IPS DF 6.9 (cell line): ENCODE measurements at regions not wholly inside any gene's neighbourhood (a gene's known extent, or its start where the extent isn't known, plus 50 kb on each side); places are given as distances from the start of the nearest gene placed in this dataset.

ENCODE experiments used
- DNase-seq: peaks from one replicate; pipeline ENCODE4 v3.0.0-alpha.2; 2013; ENCODE audit warnings: low read depth, low spot score
- H3K27ac ChIP-seq: one replicate; pipeline ENCODE4 v1.5.1; 2013; ENCODE audit warnings: low read length, control low read depth
- H3K27me3 ChIP-seq: 2 replicates; pipeline ENCODE4 v1.6.1; 2013; ENCODE audit warnings: mild to moderate bottlenecking, low read length; ENCODE audit not compliant: control insufficient read depth, insufficient read depth
- H3K36me3 ChIP-seq: 2 replicates; pipeline ENCODE4 v1.6.1; 2013; ENCODE audit warnings: low read length; ENCODE audit not compliant: control insufficient read depth, insufficient read depth
- H3K4me1 ChIP-seq: 2 replicates; pipeline ENCODE4 v1.6.1; 2013; ENCODE audit warnings: low read length; ENCODE audit not compliant: control insufficient read depth, insufficient read depth
- H3K4me3 ChIP-seq: 2 replicates; pipeline ENCODE4 v1.5.1; 2013; ENCODE audit warnings: mild to moderate bottlenecking, low read length
- H3K9me3 ChIP-seq: 2 replicates; pipeline ENCODE4 v1.6.1; 2013; ENCODE audit warnings: low read length, inconsistent platforms; ENCODE audit not compliant: control insufficient read depth, insufficient read depth
- WGBS: extraction: QIAGEN DNeasy Blood & Tissue Kit; methylation state at CpG from one replicate; pipeline ENCODE4 v1.1.7; 2013; ENCODE audit warnings: mixed read lengths, missing lambda C conversion rate; ENCODE audit not compliant: insufficient read length, insufficient coverage; 5-methylcytosine and 5-hydroxymethylcytosine counted together

- WGBS: no CpG with 5 or more reads among the region's 1 CpG
- H3K27ac ChIP-seq: no peak overlapping the region
- H3K4me3 ChIP-seq: no peak overlapping the region
- no peaks in the 10 kb centered on the region for H3K9me3 ChIP-seq
- H3K36me3 ChIP-seq: no peaks in the 10 kb centered on the region
- no peaks in the 10 kb centered on the region for H3K4me1 ChIP-seq
- DNase-seq: no peak
- H3K27me3 ChIP-seq: no peaks in the 10 kb centered on the region
Measured at GRCh38 chr7:18151422-18151821, 123.8 kb upstream of the PRPS1L1 start.

GRCh38 chr7:18153183-18153748, 125.6 kb upstream of the PRPS1L1 start:
- no CpG with 5 or more reads among the region's 6 CpGs for WGBS

GRCh38 chr7:18154726-18155125, 127.1 kb upstream of the PRPS1L1 start:
- Histone ChIP-seq H3K36me3 (no peaks in the 10 kb centered on the region), H3K27ac (no peak overlapping the region), H3K4me1 (no peaks in the 10 kb centered on the region), H3K27me3 (no peaks in the 10 kb centered on the region), H3K9me3 (no peaks in the 10 kb centered on the region), H3K4me3 (no peak overlapping the region)
- no peak for DNase-seq
- WGBS: no CpG with 5 or more reads among the region's 5 CpGs

More at GRCh38 chr7:18153183-18153748, 125.6 kb upstream of the PRPS1L1 start:
- Histone ChIP-seq H3K27me3 (no peaks in the 10 kb centered on the region), H3K36me3 (no peaks in the 10 kb centered on the region), H3K4me3 (no peak overlapping the region), H3K27ac (no peak overlapping the region), H3K4me1 (no peaks in the 10 kb centered on the region), H3K9me3 (no peaks in the 10 kb centered on the region)
- no peak for DNase-seq

GRCh38 chr7:18157233-18157632, 129.6 kb upstream of the PRPS1L1 start:
- H3K9me3 ChIP-seq: no peaks in the 10 kb centered on the region
- WGBS: no CpG with 5 or more reads among the region's 1 CpG

GRCh38 chr7:18162657-18163056, 135.0 kb upstream of the PRPS1L1 start:
- Histone ChIP-seq H3K4me3 (no peak overlapping the region), H3K9me3 (no peaks in the 10 kb centered on the region), H3K4me1 (no peaks in the 10 kb centered on the region), H3K36me3 (no peaks in the 10 kb centered on the region), H3K27ac (no peak overlapping the region), H3K27me3 (no peaks in the 10 kb centered on the region)
- DNase-seq: no peak
- WGBS: no CpG with 5 or more reads among the region's 1 CpG

More at GRCh38 chr7:18157233-18157632, 129.6 kb upstream of the PRPS1L1 start:
- Histone ChIP-seq H3K27me3 (no peaks in the 10 kb centered on the region), H3K4me1 (no peaks in the 10 kb centered on the region), H3K27ac (no peak overlapping the region), H3K4me3 (no peak overlapping the region), H3K36me3 (no peaks in the 10 kb centered on the region)
- no peak for DNase-seq

- no peak overlapping the region for H3K27ac ChIP-seq
- H3K36me3 ChIP-seq: no peaks in the 10 kb centered on the region
- no peaks in the 10 kb centered on the region for H3K9me3 ChIP-seq
- no peak for DNase-seq
- H3K4me3 ChIP-seq: no peak overlapping the region
- H3K27me3 ChIP-seq: no peaks in the 10 kb centered on the region
- H3K4me1 ChIP-seq: no peaks in the 10 kb centered on the region
- no CpG with 5 or more reads among the region's 3 CpGs for WGBS
Measured at GRCh38 chr7:18163091-18163490, 135.4 kb upstream of the PRPS1L1 start.

- Histone ChIP-seq H3K4me3 (no peak overlapping the region), H3K9me3 (no peaks in the 10 kb centered on the region), H3K27me3 (no peaks in the 10 kb centered on the region), H3K27ac (no peak overlapping the region), H3K4me1 (no peaks in the 10 kb centered on the region), H3K36me3 (no peaks in the 10 kb centered on the region)
- no peak for DNase-seq
- WGBS: no CpG with 5 or more reads among the region's 1 CpG
Measured at GRCh38 chr7:18165166-18165565, 137.5 kb upstream of the PRPS1L1 start.

GRCh38 chr7:18166002-18166401, 138.4 kb upstream of the PRPS1L1 start:
- DNase-seq: no peak

GRCh38 chr7:18167815-18168214, 140.2 kb upstream of the PRPS1L1 start:
- no peaks in the 10 kb centered on the region for H3K27me3 ChIP-seq
- no CpG with 5 or more reads among the region's 1 CpG for WGBS
- no peak overlapping the region for H3K27ac ChIP-seq
- no peaks in the 10 kb centered on the region for H3K4me1 ChIP-seq
- no peak overlapping the region for H3K4me3 ChIP-seq
- no peaks in the 10 kb centered on the region for H3K36me3 ChIP-seq
- DNase-seq: no peak
- H3K9me3 ChIP-seq: no peaks in the 10 kb centered on the region

More at GRCh38 chr7:18166002-18166401, 138.4 kb upstream of the PRPS1L1 start:
- Histone ChIP-seq H3K27ac (no peak overlapping the region), H3K36me3 (no peaks in the 10 kb centered on the region), H3K4me3 (no peak overlapping the region), H3K9me3 (no peaks in the 10 kb centered on the region), H3K27me3 (no peaks in the 10 kb centered on the region), H3K4me1 (no peaks in the 10 kb centered on the region)
- WGBS: no CpG with 5 or more reads among the region's 3 CpGs

- Histone ChIP-seq H3K27ac (no peak overlapping the region), H3K9me3 (no peaks in the 10 kb centered on the region), H3K4me1 (no peaks in the 10 kb centered on the region), H3K27me3 (no peaks in the 10 kb centered on the region), H3K36me3 (no peaks in the 10 kb centered on the region), H3K4me3 (no peak overlapping the region)
- WGBS: no CpG with 5 or more reads among the region's 7 CpGs
- no peak for DNase-seq
Measured at GRCh38 chr7:18174996-18175395, 147.3 kb upstream of the PRPS1L1 start.

- no peak for DNase-seq
- no CpG with 5 or more reads among the region's 2 CpGs for WGBS
- Histone ChIP-seq H3K27me3 (no peaks in the 10 kb centered on the region), H3K4me3 (no peak overlapping the region), H3K27ac (no peak overlapping the region), H3K4me1 (no peaks in the 10 kb centered on the region), H3K9me3 (no peaks in the 10 kb centered on the region), H3K36me3 (no peaks in the 10 kb centered on the region)
Measured at GRCh38 chr7:18175801-18176450, 148.3 kb upstream of the PRPS1L1 start.
